ENCODE measurements at regions not wholly inside any gene's neighbourhood (a gene's known extent, or its start where the extent isn't known, plus 50 kb on each side); places are given as distances from the start of the nearest gene placed in this dataset.

- TF ChIP-seq POLR2AphosphoS5 (IDR thresholded peaks at IDR 0.05; ENCODE audit: low read depth, low read length): no peak
- TF ChIP-seq TAF1 (IDR thresholded peaks at IDR 0.05; ENCODE audit: borderline replicate concordance, insufficient read depth, low read length): no peak
- no peak for TF ChIP-seq SIN3A (IDR thresholded peaks at IDR 0.05; ENCODE audit: borderline replicate concordance, insufficient read depth, low read length)
These were observed 655.9 kb upstream of the EYS start for GRCh38 chr6:66362888-66363287.
